Lower leg skin (tissue), 4 donors: ENCODE measurements at regions not wholly inside any gene's neighbourhood (a gene's known extent, or its start where the extent isn't known, plus 50 kb on each side); places are given as distances from the start of the nearest gene placed in this dataset.
A peak's percentile ranks its signal among the peaks of the same experiment; 100 is the strongest.

Source experiments
- DNase-seq, 2 donors: peaks; one replicate each; pipeline ENCODE4 v3.0.0-alpha.2; 2019; ENCODE audit warnings: low spot score in 2 of 2
- H3K4me3 ChIP-seq: fragments of 200-600 bp; sonication (generic); 2 replicates; pipeline ENCODE4 v1.5.1; 2017; ENCODE audit warnings: mild to moderate bottlenecking, low read depth; ENCODE audit not compliant: poor library complexity, severe bottlenecking
- CTCF ChIP-seq, 3 donors: fragments of 450-650 bp; IDR thresholded peaks; one replicate each; pipeline ENCODE4 v1.5.1; 2016; ENCODE audit warnings: antibody characterized with exemption in 3 of 3, mild to moderate bottlenecking in 3 of 3, moderate library complexity in 2 of 3
- POLR2A ChIP-seq, 2 donors: fragments of 450-650 bp; IDR thresholded peaks; one replicate each; pipeline ENCODE4 v1.6.1; 2016 to 2017; ENCODE audit warnings: antibody characterized with exemption in 2 of 2, mild to moderate bottlenecking in 1 of 2, moderate library complexity in 1 of 2
- WGBS, 2 donors: methylation state at CpG; one replicate each; pipeline ENCODE4 v1.1.5; 2018; 5-methylcytosine and 5-hydroxymethylcytosine counted together
- intact Hi-C: fragments of 100-400 bp; cut with DNase I; formaldehyde crosslinking; loops from one replicate; pipeline ENCODE4 v1.15.0; 2023; ENCODE audit warnings: low total_unique reads

- intact Hi-C loops, result no loop called here
- no peak for DNase-seq
Observed at GRCh38 chr10:65565246-65565645, 1360.6 kb upstream of the LRRTM3 start.

GRCh38 chr10:65566906-65567305, 1358.9 kb upstream of the LRRTM3 start:
- H3K4me3 ChIP-seq, result no peak overlapping the region
- WGBS, 2 donors, result 83% methylated on average over 2 of the region's 2 CpGs
- no peak for DNase-seq
- intact Hi-C loops, result no loop called here
- TF ChIP-seq CTCF (IDR thresholded peaks at IDR 0.05), result no peak
- TF ChIP-seq POLR2A (IDR thresholded peaks at IDR 0.05), result no peak

More at GRCh38 chr10:65565246-65565645, 1360.6 kb upstream of the LRRTM3 start:
- WGBS, 2 donors, result 88 to 95% methylated on average over 1 of the region's 1 CpG
- TF ChIP-seq CTCF (IDR thresholded peaks at IDR 0.05) (no peak), POLR2A (IDR thresholded peaks at IDR 0.05) (no peak)
- H3K4me3 ChIP-seq, result no peak overlapping the region

- 12 to 13% methylated on average over 20 of the region's 20 CpGs for WGBS, 2 donors
- TF ChIP-seq POLR2A (IDR thresholded peaks at IDR 0.05) (no peak), CTCF (IDR thresholded peaks at IDR 0.05) (no peak)
- intact Hi-C loops, result no loop called here
- peak in 1 of 2 donors; percentile 18 for DNase-seq
- peak overlapping the region; percentile 34 for H3K4me3 ChIP-seq
Observed at GRCh38 chr10:65570143-65571010, 1355.5 kb upstream of the LRRTM3 start.

- intact Hi-C loops, result no loop called here
- 3 to 7% methylated on average over 5 of the region's 5 CpGs for WGBS, 2 donors
- TF ChIP-seq POLR2A (IDR thresholded peaks at IDR 0.05) (no peak), CTCF (IDR thresholded peaks at IDR 0.05) (no peak)
- no peak for DNase-seq
- H3K4me3 ChIP-seq, result peak overlapping the region; percentile 34
Observed at GRCh38 chr10:65571011-65571570, 1354.7 kb upstream of the LRRTM3 start.

- no peak for DNase-seq
- TF ChIP-seq POLR2A (IDR thresholded peaks at IDR 0.05) (no peak), CTCF (IDR thresholded peaks at IDR 0.05) (no peak)
- no peak overlapping the region for H3K4me3 ChIP-seq
- WGBS, 2 donors, result 85 to 90% methylated on average over 5 of the region's 5 CpGs
- intact Hi-C loops, result no loop called here
Observed at GRCh38 chr10:65581426-65582026, 1344.3 kb upstream of the LRRTM3 start.
